ENCODE measurements at regions not wholly inside any gene's neighbourhood (a gene's known extent, or its start where the extent isn't known, plus 50 kb on each side); places are given as distances from the start of the nearest gene placed in this dataset.
A peak's percentile ranks its signal among the peaks of the same experiment; 100 is the strongest.

GRCh38 chr6:65776332-65776731 lies 69.3 kb upstream of the EYS start:
- intact Hi-C loops (cut with DNase I; ENCODE audit: low total_unique reads) (no loop called here), in situ Hi-C loops (cut with MboI; ENCODE audit: low pct_ligation_motif_present in 1 of 4, low pct_unique_long_range_greater_than_20kb in 1 of 4, low sequenced_read_pairs in 3 of 4) (no loop called here)
- Histone ChIP-seq H3K36me3 (no peaks in the 10 kb centered on the region), H3K4me1 (no peaks in the 10 kb centered on the region), H3K27me3 (no peaks in the 10 kb centered on the region), H3K4me3 (no peak overlapping the region), H3K27ac (no peak overlapping the region), H3K9me3 (no peaks in the 10 kb centered on the region)
- TF ChIP-seq POLR2AphosphoS5 (IDR thresholded peaks at IDR 0.05) (no peak), CTCF (IDR thresholded peaks at IDR 0.05) (peak in 4 of 5 experiments; percentile 24 to 42 (median 33)), POLR2A (IDR thresholded peaks at IDR 0.05) (no peak)
- no peak for DNase-seq
- WGBS, 2 donors (ENCODE audit: low coverage in 1 of 2) = 31 to 41% methylated on average over 3 to 4 of the region's 4 CpGs

- in situ Hi-C loops (cut with MboI; ENCODE audit: low pct_ligation_motif_present in 1 of 4, low pct_unique_long_range_greater_than_20kb in 1 of 4, low sequenced_read_pairs in 3 of 4) = no loop called here
- Histone ChIP-seq H3K36me3 (no peaks in the 10 kb centered on the region), H3K27ac (no peak overlapping the region), H3K27me3 (no peaks in the 10 kb centered on the region), H3K4me1 (no peaks in the 10 kb centered on the region), H3K4me3 (no peak overlapping the region), H3K9me3 (no peaks in the 10 kb centered on the region)
- intact Hi-C loops (cut with DNase I; ENCODE audit: low total_unique reads) = no loop called here
- WGBS, 2 donors (ENCODE audit: low coverage in 1 of 2) = 97% methylated on average over 3 of the region's 3 CpGs; no CpG with 5 or more reads in 1 of the 2 donors
- no peak for TF ChIP-seq POLR2AphosphoS5 (IDR thresholded peaks at IDR 0.05)
- no peak for TF ChIP-seq EP300 (IDR thresholded peaks at IDR 0.05; ENCODE audit: low read depth)
- no peak for TF ChIP-seq CTCF (IDR thresholded peaks at IDR 0.05)
- no peak for TF ChIP-seq POLR2A (IDR thresholded peaks at IDR 0.05)
- DNase-seq = no peak
These were observed 64.9 kb upstream of the EYS start for GRCh38 chr6:65771946-65772345.

GRCh38 chr6:65761890-65762289 lies 54.9 kb upstream of the EYS start:
- Histone ChIP-seq H3K27ac (no peak overlapping the region), H3K4me1 (no peaks in the 10 kb centered on the region), H3K9me3 (peaks cover 0 to 3% of the 10 kb centered on the region in 2 donors), H3K4me3 (no peak overlapping the region), H3K27me3 (no peaks in the 10 kb centered on the region), H3K36me3 (no peaks in the 10 kb centered on the region)
- in situ Hi-C loops (cut with MboI; ENCODE audit: low pct_ligation_motif_present in 1 of 4, low pct_unique_long_range_greater_than_20kb in 1 of 4, low sequenced_read_pairs in 3 of 4) = no loop called here
- intact Hi-C loops (cut with DNase I; ENCODE audit: low total_unique reads) = no loop called here
- TF ChIP-seq CTCF (IDR thresholded peaks at IDR 0.05) = no peak
- WGBS, 2 donors (ENCODE audit: low coverage in 1 of 2) = 54 to 61% methylated on average over 4 of the region's 4 CpGs
- no peak for DNase-seq

GRCh38 chr6:65760285-65760684 lies 53.3 kb upstream of the EYS start:
- Histone ChIP-seq H3K27me3 (no peaks in the 10 kb centered on the region), H3K27ac (no peak overlapping the region), H3K9me3 (peaks cover 0 to 3% of the 10 kb centered on the region in 2 donors), H3K4me1 (no peaks in the 10 kb centered on the region), H3K4me3 (no peak overlapping the region), H3K36me3 (no peaks in the 10 kb centered on the region)
- in situ Hi-C loops (cut with MboI; ENCODE audit: low pct_ligation_motif_present in 1 of 4, low pct_unique_long_range_greater_than_20kb in 1 of 4, low sequenced_read_pairs in 3 of 4) = no loop called here
- no peak for TF ChIP-seq POLR2A (IDR thresholded peaks at IDR 0.05)
- TF ChIP-seq EP300 (IDR thresholded peaks at IDR 0.05; ENCODE audit: low read depth) = no peak
- no peak for TF ChIP-seq CTCF (IDR thresholded peaks at IDR 0.05)
- TF ChIP-seq POLR2AphosphoS5 (IDR thresholded peaks at IDR 0.05) = no peak
- 85 to 91% methylated on average over 1 of the region's 1 CpG for WGBS, 2 donors (ENCODE audit: low coverage in 1 of 2)
- intact Hi-C loops (cut with DNase I; ENCODE audit: low total_unique reads) = no loop called here
- DNase-seq = no peak

Small RNA genes in the stretch of these regions (small RNA-seq; reads per million reads assigned to genes)
- gene RF00019 (0 reads per million in 4 donors), gene RF00571 (0 reads per million in 4 donors), gene RNA5SP208 (0 to 0.48 (median 0.14) reads per million in 4 donors), gene RNU6-280P (0 reads per million in 4 donors), gene RNU7-66P (0 reads per million in 4 donors)
